ENCODE measurements at regions not wholly inside any gene's neighbourhood (a gene's known extent, or its start where the extent isn't known, plus 50 kb on each side); places are given as distances from the start of the nearest gene placed in this dataset.

DNA sequence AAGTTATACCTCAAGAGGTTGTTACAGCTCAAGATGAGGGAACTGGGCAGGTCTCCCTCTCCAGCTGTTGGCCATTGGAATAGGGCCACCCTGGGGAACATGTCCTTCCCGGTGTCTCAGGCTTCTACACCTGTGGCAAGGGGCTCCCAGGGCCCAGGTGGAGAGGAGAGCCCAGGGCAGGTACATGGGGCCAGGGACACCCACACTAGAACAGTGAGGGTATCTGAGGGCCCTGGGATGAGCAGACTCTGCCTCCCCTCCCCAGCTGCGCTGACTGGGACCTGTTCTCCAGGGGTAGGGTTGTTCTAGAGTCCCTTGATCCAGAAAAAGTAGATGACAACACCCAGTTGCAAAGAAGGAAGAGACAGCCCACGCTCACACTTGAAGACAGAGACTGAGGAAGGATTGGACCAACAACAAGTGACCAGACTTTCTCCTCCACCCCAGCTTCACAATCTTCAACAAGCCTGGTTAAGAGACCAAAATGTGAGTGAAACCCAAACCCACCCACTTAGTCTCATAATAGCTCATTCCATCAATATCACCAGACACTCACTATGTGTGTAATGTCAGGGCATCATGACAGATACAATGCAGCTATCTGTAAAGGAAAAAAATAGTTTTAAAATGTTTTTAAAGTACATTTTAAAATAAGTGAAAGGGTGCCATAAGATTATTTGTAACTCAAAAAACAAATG lies 439.3 kb downstream of the NPHP4 start:
- Histone ChIP-seq H4K20me1 (ENCODE audit: control insufficient read depth, insufficient read depth, low read depth, low read length) (no peaks in the 10 kb centered on the region), H3K9me3 (ENCODE audit: control insufficient read depth, insufficient read depth, low read length) (no peaks in the 10 kb centered on the region), H3K4me1 (ENCODE audit: control insufficient read depth, low read length) (no peaks in the 10 kb centered on the region), H3F3A (ENCODE audit: control insufficient read depth, insufficient read depth) (no peaks in the 10 kb centered on the region), H3K9me2 (replicated peaks; ENCODE audit: control insufficient read depth, low read length) (no peaks in the 10 kb centered on the region), H3K79me2 (ENCODE audit: control insufficient read depth, low read length) (no peaks in the 10 kb centered on the region), H3K4me3 (ENCODE audit: low read length) (no peak overlapping the region), H3K4me2 (ENCODE audit: low read length) (no peak overlapping the region), H3K27me3 (ENCODE audit: control insufficient read depth, low read length) (no peaks in the 10 kb centered on the region), H3K36me3 (ENCODE audit: control insufficient read depth, low read length) (no peaks in the 10 kb centered on the region), H3K27ac (ENCODE audit: low read depth, low read length) (no peak overlapping the region)
- TF ChIP-seq, protein P1, sequence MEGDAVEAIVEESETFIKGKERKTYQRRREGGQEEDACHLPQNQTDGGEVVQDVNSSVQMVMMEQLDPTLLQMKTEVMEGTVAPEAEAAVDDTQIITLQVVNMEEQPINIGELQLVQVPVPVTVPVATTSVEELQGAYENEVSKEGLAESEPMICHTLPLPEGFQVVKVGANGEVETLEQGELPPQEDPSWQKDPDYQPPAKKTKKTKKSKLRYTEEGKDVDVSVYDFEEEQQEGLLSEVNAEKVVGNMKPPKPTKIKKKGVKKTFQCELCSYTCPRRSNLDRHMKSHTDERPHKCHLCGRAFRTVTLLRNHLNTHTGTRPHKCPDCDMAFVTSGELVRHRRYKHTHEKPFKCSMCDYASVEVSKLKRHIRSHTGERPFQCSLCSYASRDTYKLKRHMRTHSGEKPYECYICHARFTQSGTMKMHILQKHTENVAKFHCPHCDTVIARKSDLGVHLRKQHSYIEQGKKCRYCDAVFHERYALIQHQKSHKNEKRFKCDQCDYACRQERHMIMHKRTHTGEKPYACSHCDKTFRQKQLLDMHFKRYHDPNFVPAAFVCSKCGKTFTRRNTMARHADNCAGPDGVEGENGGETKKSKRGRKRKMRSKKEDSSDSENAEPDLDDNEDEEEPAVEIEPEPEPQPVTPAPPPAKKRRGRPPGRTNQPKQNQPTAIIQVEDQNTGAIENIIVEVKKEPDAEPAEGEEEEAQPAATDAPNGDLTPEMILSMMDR (IDR thresholded peaks at IDR 0.05; ENCODE audit: low read depth, low read length, poor library complexity, severe bottlenecking): no peak
- TF ChIP-seq EZH2phosphoT487 (IDR thresholded peaks at IDR 0.05; ENCODE audit: borderline replicate concordance, low read length): no peak

GRCh38 chr1:5551274-5551975 lies 440.8 kb downstream of the NPHP4 start:
- no peak overlapping the region for H3K4me2 ChIP-seq (ENCODE audit: low read length)
- TF ChIP-seq, protein P1 (IDR thresholded peaks at IDR 0.05; ENCODE audit: low read depth, low read length, poor library complexity, severe bottlenecking): no peak
- no peak for TF ChIP-seq EZH2phosphoT487 (IDR thresholded peaks at IDR 0.05; ENCODE audit: borderline replicate concordance, low read length)
- no peaks in the 10 kb centered on the region for H3K9me3 ChIP-seq (ENCODE audit: control insufficient read depth, insufficient read depth, low read length)

DNA sequence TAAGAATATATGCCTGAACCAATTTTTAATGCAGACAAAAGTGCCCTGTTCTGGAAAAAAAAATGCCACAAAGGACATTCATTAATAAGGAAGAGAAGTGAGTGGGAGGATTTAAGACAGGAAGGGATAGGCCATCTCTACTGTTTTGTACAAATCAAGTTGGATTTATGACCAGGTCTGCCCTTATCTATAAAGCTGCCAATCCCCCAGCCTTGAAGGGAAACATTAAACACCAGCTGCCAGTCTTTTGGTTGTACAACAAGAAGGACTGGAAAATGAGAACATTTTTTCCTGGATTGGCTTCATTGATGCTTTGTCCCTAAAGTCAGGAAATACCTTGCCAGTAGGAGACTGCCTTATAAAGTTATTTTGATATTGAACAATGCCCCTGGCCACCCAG lies 444.0 kb downstream of the NPHP4 start:
- Histone ChIP-seq H3F3A (ENCODE audit: control insufficient read depth, insufficient read depth) (no peaks in the 10 kb centered on the region), H3K9me3 (ENCODE audit: control insufficient read depth, insufficient read depth, low read length) (no peaks in the 10 kb centered on the region), H3K36me3 (ENCODE audit: control insufficient read depth, low read length) (no peaks in the 10 kb centered on the region), H3K27me3 (ENCODE audit: control insufficient read depth, low read length) (no peaks in the 10 kb centered on the region), H3K79me2 (ENCODE audit: control insufficient read depth, low read length) (no peaks in the 10 kb centered on the region), H3K4me2 (ENCODE audit: low read length) (no peak overlapping the region), H3K9me2 (replicated peaks; ENCODE audit: control insufficient read depth, low read length) (no peaks in the 10 kb centered on the region), H3K27ac (ENCODE audit: low read depth, low read length) (no peak overlapping the region), H3K4me3 (ENCODE audit: low read length) (no peak overlapping the region), H4K20me1 (ENCODE audit: control insufficient read depth, insufficient read depth, low read depth, low read length) (no peaks in the 10 kb centered on the region), H3K4me1 (ENCODE audit: control insufficient read depth, low read length) (no peaks in the 10 kb centered on the region)
- TF ChIP-seq, protein P1 (IDR thresholded peaks at IDR 0.05; ENCODE audit: low read depth, low read length, poor library complexity, severe bottlenecking): no peak
- no peak for TF ChIP-seq EZH2phosphoT487 (IDR thresholded peaks at IDR 0.05; ENCODE audit: borderline replicate concordance, low read length)

More at GRCh38 chr1:5551274-5551975, 440.8 kb downstream of the NPHP4 start:
- Histone ChIP-seq H3K9me2 (replicated peaks; ENCODE audit: control insufficient read depth, low read length) (no peaks in the 10 kb centered on the region), H3K27ac (ENCODE audit: low read depth, low read length) (no peak overlapping the region), H3K79me2 (ENCODE audit: control insufficient read depth, low read length) (no peaks in the 10 kb centered on the region), H3F3A (ENCODE audit: control insufficient read depth, insufficient read depth) (no peaks in the 10 kb centered on the region), H3K27me3 (ENCODE audit: control insufficient read depth, low read length) (no peaks in the 10 kb centered on the region), H3K36me3 (ENCODE audit: control insufficient read depth, low read length) (no peaks in the 10 kb centered on the region), H3K4me1 (ENCODE audit: control insufficient read depth, low read length) (no peaks in the 10 kb centered on the region), H4K20me1 (ENCODE audit: control insufficient read depth, insufficient read depth, low read depth, low read length) (no peaks in the 10 kb centered on the region), H3K4me3 (ENCODE audit: low read length) (no peak overlapping the region)

Measured in DOHH2 (cell line).